Liver (tissue), 8 donors: ENCODE measurements at regions not wholly inside any gene's neighbourhood (a gene's known extent, or its start where the extent isn't known, plus 50 kb on each side); places are given as distances from the start of the nearest gene placed in this dataset.

Experiments
- DNase-seq: peaks from one replicate; pipeline ENCODE4 v3.0.0-alpha.2; 2017; ENCODE audit warnings: low spot score
- H3K27ac ChIP-seq, 2 donors: one replicate each; pipeline ENCODE4 v1.7.0; 2013; ENCODE audit warnings: inconsistent platforms in 2 of 2, low read length in 2 of 2, control low read depth in 1 of 2, low read depth in 1 of 2, mild to moderate bottlenecking in 1 of 2
- H3K27me3 ChIP-seq, 4 donors: one replicate each; pipeline versions ENCODE4 v1.6.1 to v1.7.0; 2013; ENCODE audit warnings: low read length in 3 of 4, inconsistent platforms in 1 of 4, mild to moderate bottlenecking in 1 of 4, moderate library complexity in 1 of 4; ENCODE audit not compliant: control insufficient read depth in 4 of 4, insufficient read depth in 4 of 4
- H3K36me3 ChIP-seq, 4 donors: one replicate each; pipeline versions ENCODE4 v1.6.1 to v1.7.0; 2013; ENCODE audit warnings: low read length in 3 of 4, mild to moderate bottlenecking in 3 of 4, low read depth in 1 of 4, moderate library complexity in 1 of 4; ENCODE audit not compliant: control insufficient read depth in 4 of 4, insufficient read depth in 3 of 4
- H3K4me1 ChIP-seq, 4 donors: one replicate each; pipeline versions ENCODE4 v1.6.1 to v1.7.0; 2013; ENCODE audit warnings: low read length in 3 of 4, mild to moderate bottlenecking in 3 of 4, moderate library complexity in 1 of 4; ENCODE audit not compliant: control insufficient read depth in 4 of 4, insufficient read depth in 4 of 4
- H3K4me3 ChIP-seq, 3 donors: one replicate each; pipeline versions ENCODE4 v1.6.1 to v1.7.0; 2013; ENCODE audit warnings: low read length in 3 of 3, control low read depth in 1 of 3, low read depth in 1 of 3, mild to moderate bottlenecking in 1 of 3
- H3K9ac ChIP-seq, 2 donors: one replicate each; pipeline ENCODE4 v1.7.0; 2013; ENCODE audit warnings: low read length in 2 of 2, mild to moderate bottlenecking in 2 of 2, moderate library complexity in 2 of 2, control low read depth in 1 of 2, low read depth in 1 of 2
- H3K9me3 ChIP-seq, 4 donors: one replicate each; pipeline versions ENCODE4 v1.6.1 to v1.7.0; 2013; ENCODE audit warnings: low read length in 3 of 4; ENCODE audit not compliant: control insufficient read depth in 4 of 4
- EGR1 ChIP-seq, 2 donors: IDR thresholded peaks; 2 replicates each; pipeline ENCODE4 v1.6.1; 2016 to 2018; ENCODE audit warnings: antibody characterized with exemption in 2 of 2, low read depth in 2 of 2
- FOXA2 ChIP-seq: IDR thresholded peaks from 2 replicates; pipeline ENCODE4 v1.6.1; 2016; ENCODE audit warnings: antibody characterized with exemption
- HNF4G ChIP-seq: IDR thresholded peaks from 2 replicates; pipeline ENCODE4 v1.6.1; 2016; ENCODE audit warnings: antibody characterized with exemption
- JUND ChIP-seq, 2 donors: IDR thresholded peaks; 2 replicates each; pipeline ENCODE4 v1.6.1; 2016; ENCODE audit warnings: antibody characterized with exemption in 2 of 2
- NR2F2 ChIP-seq: IDR thresholded peaks from 2 replicates; pipeline ENCODE4 v1.6.1; 2016; ENCODE audit warnings: antibody characterized with exemption
- RAD21 ChIP-seq, 2 donors: IDR thresholded peaks; 2 replicates each; pipeline ENCODE4 v1.6.1; 2016; ENCODE audit warnings: antibody characterized with exemption in 2 of 2, mild to moderate bottlenecking in 2 of 2
- RXRA ChIP-seq, 2 donors: IDR thresholded peaks; 2 replicates each; pipeline ENCODE4 v1.6.1; 2017 to 2018; ENCODE audit warnings: antibody characterized with exemption in 2 of 2, mild to moderate bottlenecking in 1 of 2
- SP1 ChIP-seq: IDR thresholded peaks from 2 replicates; pipeline ENCODE4 v1.6.1; 2018; ENCODE audit warnings: antibody characterized with exemption, mild to moderate bottlenecking
- TAF1 ChIP-seq: conservative IDR thresholded peaks from 2 replicates; pipeline ENCODE4 v1.6.1; 2016; ENCODE audit warnings: antibody characterized with exemption, mild to moderate bottlenecking
- YY1 ChIP-seq: IDR thresholded peaks from 2 replicates; pipeline ENCODE4 v1.6.1; 2016; ENCODE audit warnings: antibody characterized with exemption, mild to moderate bottlenecking
- WGBS: extraction: QIAGEN DNeasy Blood & Tissue Kit; methylation state at CpG from one replicate; pipeline ENCODE4 v1.1.7; 2013; 5-methylcytosine and 5-hydroxymethylcytosine counted together
- TF ChIP-seq, protein P1 (sequence below): fragments of 150-350 bp; IDR thresholded peaks from 2 replicates; pipeline ENCODE4 v1.5.1; 2017; ENCODE audit warnings: improper control_type of control experiment, low read depth, low read length; ENCODE audit not compliant: missing input control
- TF ChIP-seq, protein P2 (sequence below): IDR thresholded peaks from 2 replicates; pipeline ENCODE4 v1.6.1; 2016; ENCODE audit warnings: antibody characterized with exemption
- TF ChIP-seq, protein P3 (sequence below): IDR thresholded peaks from 2 replicates; pipeline ENCODE4 v1.6.1; 2016; ENCODE audit warnings: antibody characterized with exemption
- TF ChIP-seq, protein P4 (sequence below): IDR thresholded peaks from 2 replicates; pipeline ENCODE4 v1.6.1; 2016; ENCODE audit warnings: antibody characterized with exemption
- TF ChIP-seq, protein P5 (sequence below): IDR thresholded peaks from 2 replicates; pipeline ENCODE4 v1.6.1; 2016; ENCODE audit warnings: antibody characterized with exemption, mild to moderate bottlenecking
- donor health status: healthy.
- donor health status: healthy.
- donor health status: healthy.
- donor health status: healthy.
- donor health status: healthy.

DNA sequence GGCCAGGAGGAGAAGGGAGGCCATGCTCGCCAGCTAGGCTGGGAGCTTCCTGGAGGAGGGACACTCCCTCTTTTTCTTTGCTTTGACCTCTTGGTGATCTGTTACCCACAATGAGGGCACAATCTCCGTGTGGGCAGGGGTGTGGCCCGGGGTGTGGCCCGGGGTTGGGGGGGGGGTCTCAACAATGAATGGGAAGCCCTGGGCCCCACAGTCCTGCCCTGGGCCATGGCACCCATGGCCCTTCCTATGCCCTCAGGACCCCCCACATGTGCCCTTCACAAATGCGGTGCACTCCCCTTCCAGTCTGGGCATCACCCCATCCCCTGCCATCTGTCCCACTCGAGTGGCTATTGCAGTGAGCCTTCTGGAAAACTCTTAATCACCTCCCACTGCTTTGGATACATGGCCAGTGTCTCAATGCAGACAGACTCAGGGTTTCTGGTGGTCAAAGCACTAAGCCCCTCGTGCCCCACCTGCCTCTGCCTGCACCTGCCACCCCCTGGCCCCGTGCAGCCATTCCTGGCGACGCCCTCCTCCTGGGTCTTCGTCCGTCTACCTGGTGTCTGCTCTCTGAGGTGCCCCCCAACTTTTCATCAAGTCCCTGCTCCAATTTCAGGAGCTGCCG, 611.3 kb downstream of the TBC1D22A start:
- Histone ChIP-seq H3K4me3 (no peak overlapping the region), H3K9ac (no peak overlapping the region), H3K27ac (no peak overlapping the region), H3K36me3 (no peaks in the 10 kb centered on the region), H3K9me3 (no peaks in the 10 kb centered on the region), H3K4me1 (no peaks in the 10 kb centered on the region), H3K27me3 (no peaks in the 10 kb centered on the region)
- 71% methylated on average over 13 of the region's 13 CpGs for WGBS
- DNase-seq = no peak
- TF ChIP-seq RAD21 (IDR thresholded peaks at IDR 0.05) = no peak

DNA sequence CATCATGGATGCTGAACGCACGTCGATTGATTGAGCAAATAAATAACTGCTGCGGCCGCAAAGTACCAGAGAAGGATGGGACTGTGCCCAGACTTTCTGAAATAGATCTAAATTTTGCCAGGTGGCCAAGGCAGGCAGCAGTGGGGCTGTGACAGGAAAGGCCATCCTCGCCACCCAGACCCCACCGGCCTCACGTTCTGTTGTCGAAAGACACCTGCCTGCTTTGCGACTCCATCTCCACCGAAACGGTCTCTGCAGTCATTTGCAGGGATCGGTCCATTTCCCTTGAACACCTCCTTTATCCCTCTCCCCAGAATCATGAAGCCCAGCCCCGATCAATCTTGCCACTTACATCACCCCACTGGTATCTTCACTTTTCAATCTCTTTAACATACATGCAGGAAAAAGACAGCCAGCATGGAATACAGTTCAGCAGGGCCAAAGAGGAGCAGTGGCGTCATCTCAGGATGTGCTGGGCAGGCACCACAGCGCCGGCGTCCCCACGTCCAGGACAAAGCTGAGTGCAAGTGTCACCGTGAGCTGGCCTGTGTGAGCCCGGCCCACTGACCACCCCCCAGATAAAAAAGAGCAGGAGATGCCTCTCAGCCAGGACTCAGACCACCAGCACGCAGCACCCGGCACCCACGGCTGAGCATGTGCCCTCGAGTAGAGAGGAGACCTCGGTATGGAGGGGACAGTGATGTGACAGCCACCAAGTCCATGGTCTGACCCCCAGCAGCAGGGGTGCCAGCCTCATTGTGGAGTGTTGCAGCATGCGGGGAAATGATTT, 610.3 kb downstream of the TBC1D22A start:
- no peak overlapping the region for H3K27ac ChIP-seq
- H3K4me1 ChIP-seq = no peaks in the 10 kb centered on the region
- no peak for DNase-seq
- TF ChIP-seq HNF4G (no peak), RXRA (IDR thresholded peaks at IDR 0.05) (no peak), YY1 (no peak), NR2F2 (no peak), JUND (IDR thresholded peaks at IDR 0.05) (no peak), TAF1 (no peak)
- TF ChIP-seq, protein P1, sequence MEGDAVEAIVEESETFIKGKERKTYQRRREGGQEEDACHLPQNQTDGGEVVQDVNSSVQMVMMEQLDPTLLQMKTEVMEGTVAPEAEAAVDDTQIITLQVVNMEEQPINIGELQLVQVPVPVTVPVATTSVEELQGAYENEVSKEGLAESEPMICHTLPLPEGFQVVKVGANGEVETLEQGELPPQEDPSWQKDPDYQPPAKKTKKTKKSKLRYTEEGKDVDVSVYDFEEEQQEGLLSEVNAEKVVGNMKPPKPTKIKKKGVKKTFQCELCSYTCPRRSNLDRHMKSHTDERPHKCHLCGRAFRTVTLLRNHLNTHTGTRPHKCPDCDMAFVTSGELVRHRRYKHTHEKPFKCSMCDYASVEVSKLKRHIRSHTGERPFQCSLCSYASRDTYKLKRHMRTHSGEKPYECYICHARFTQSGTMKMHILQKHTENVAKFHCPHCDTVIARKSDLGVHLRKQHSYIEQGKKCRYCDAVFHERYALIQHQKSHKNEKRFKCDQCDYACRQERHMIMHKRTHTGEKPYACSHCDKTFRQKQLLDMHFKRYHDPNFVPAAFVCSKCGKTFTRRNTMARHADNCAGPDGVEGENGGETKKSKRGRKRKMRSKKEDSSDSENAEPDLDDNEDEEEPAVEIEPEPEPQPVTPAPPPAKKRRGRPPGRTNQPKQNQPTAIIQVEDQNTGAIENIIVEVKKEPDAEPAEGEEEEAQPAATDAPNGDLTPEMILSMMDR = no peak
- TF ChIP-seq, protein P2, sequence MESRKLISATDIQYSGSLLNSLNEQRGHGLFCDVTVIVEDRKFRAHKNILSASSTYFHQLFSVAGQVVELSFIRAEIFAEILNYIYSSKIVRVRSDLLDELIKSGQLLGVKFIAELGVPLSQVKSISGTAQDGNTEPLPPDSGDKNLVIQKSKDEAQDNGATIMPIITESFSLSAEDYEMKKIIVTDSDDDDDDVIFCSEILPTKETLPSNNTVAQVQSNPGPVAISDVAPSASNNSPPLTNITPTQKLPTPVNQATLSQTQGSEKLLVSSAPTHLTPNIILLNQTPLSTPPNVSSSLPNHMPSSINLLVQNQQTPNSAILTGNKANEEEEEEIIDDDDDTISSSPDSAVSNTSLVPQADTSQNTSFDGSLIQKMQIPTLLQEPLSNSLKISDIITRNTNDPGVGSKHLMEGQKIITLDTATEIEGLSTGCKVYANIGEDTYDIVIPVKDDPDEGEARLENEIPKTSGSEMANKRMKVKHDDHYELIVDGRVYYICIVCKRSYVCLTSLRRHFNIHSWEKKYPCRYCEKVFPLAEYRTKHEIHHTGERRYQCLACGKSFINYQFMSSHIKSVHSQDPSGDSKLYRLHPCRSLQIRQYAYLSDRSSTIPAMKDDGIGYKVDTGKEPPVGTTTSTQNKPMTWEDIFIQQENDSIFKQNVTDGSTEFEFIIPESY = no peak
- no peak overlapping the region for H3K4me3 ChIP-seq
- H3K9ac ChIP-seq = no peak overlapping the region
- WGBS = 86% methylated on average over 27 of the region's 27 CpGs
- H3K27me3 ChIP-seq = no peaks in the 10 kb centered on the region
- no peaks in the 10 kb centered on the region for H3K9me3 ChIP-seq
- no peaks in the 10 kb centered on the region for H3K36me3 ChIP-seq

DNA sequence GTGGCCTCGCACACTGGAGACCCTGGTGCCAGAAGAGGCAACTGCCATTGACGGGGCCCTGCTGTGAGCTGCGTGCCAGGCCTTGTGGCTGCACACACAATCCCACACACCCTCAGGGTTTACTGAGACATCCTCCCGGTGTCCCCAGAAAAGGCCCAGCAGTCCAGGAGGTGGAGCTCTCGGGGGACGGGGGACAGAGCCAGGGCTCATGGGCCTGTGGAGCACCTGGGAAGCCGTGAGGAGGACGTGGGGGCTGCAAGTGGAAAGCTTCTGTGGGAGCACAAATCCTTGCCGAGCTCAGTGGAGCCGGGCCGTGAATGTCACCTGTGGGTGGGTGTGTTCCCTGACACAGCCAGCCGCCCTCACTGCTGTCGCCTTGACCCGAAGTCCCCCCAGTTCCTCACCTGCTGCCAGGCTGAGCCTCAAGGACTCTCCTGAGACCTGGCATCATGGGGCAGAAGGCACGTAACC, 609.7 kb downstream of the TBC1D22A start:
- Histone ChIP-seq H3K9me3 (no peaks in the 10 kb centered on the region), H3K27ac (no peak overlapping the region), H3K27me3 (no peaks in the 10 kb centered on the region), H3K9ac (no peak overlapping the region), H3K36me3 (no peaks in the 10 kb centered on the region), H3K4me1 (no peaks in the 10 kb centered on the region), H3K4me3 (no peak overlapping the region)
- 79% methylated on average over 15 of the region's 15 CpGs for WGBS
- DNase-seq = no peak
- no peak for TF ChIP-seq SP1
- TF ChIP-seq JUND (IDR thresholded peaks at IDR 0.05) = no peak
- TF ChIP-seq RAD21 (IDR thresholded peaks at IDR 0.05) = no peak
- no peak for TF ChIP-seq FOXA2
- TF ChIP-seq YY1 = no peak
- TF ChIP-seq, protein P3, sequence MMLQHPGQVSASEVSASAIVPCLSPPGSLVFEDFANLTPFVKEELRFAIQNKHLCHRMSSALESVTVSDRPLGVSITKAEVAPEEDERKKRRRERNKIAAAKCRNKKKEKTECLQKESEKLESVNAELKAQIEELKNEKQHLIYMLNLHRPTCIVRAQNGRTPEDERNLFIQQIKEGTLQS = no peak
- TF ChIP-seq TAF1 = no peak
- TF ChIP-seq, protein P4, sequence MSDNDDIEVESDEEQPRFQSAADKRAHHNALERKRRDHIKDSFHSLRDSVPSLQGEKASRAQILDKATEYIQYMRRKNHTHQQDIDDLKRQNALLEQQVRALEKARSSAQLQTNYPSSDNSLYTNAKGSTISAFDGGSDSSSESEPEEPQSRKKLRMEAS = no peak
- no peak for TF ChIP-seq RXRA (IDR thresholded peaks at IDR 0.05)
- no peak for TF ChIP-seq HNF4G
- TF ChIP-seq, protein P1 = no peak
- TF ChIP-seq, protein P5, sequence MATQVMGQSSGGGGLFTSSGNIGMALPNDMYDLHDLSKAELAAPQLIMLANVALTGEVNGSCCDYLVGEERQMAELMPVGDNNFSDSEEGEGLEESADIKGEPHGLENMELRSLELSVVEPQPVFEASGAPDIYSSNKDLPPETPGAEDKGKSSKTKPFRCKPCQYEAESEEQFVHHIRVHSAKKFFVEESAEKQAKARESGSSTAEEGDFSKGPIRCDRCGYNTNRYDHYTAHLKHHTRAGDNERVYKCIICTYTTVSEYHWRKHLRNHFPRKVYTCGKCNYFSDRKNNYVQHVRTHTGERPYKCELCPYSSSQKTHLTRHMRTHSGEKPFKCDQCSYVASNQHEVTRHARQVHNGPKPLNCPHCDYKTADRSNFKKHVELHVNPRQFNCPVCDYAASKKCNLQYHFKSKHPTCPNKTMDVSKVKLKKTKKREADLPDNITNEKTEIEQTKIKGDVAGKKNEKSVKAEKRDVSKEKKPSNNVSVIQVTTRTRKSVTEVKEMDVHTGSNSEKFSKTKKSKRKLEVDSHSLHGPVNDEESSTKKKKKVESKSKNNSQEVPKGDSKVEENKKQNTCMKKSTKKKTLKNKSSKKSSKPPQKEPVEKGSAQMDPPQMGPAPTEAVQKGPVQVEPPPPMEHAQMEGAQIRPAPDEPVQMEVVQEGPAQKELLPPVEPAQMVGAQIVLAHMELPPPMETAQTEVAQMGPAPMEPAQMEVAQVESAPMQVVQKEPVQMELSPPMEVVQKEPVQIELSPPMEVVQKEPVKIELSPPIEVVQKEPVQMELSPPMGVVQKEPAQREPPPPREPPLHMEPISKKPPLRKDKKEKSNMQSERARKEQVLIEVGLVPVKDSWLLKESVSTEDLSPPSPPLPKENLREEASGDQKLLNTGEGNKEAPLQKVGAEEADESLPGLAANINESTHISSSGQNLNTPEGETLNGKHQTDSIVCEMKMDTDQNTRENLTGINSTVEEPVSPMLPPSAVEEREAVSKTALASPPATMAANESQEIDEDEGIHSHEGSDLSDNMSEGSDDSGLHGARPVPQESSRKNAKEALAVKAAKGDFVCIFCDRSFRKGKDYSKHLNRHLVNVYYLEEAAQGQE = no peak
- TF ChIP-seq EGR1 (IDR thresholded peaks at IDR 0.05; ENCODE audit: low read depth in 2 of 2) = no peak
- no peak for TF ChIP-seq NR2F2
